OCI-LY7 (cell line): ENCODE measurements at regions not wholly inside any gene's neighbourhood (a gene's known extent, or its start where the extent isn't known, plus 50 kb on each side); places are given as distances from the start of the nearest gene placed in this dataset.

Source experiments
- BruUV-seq: library from RNA; stranded (reverse); fragments of 400-500 nt; replicated peaks from 2 replicates; lab custom pipeline; 2021; lab: Mats Ljungman, UMichigan
- CTCF ChIA-PET: fragments of 300-600 bp; sonication (Branson Sonifier 250); formaldehyde crosslinking; loops from one replicate; lab custom pipeline; 2022; ENCODE audit warnings: antibody characterized with exemption; ENCODE audit not compliant: unreplicated experiment; lab: Charles Lee
- POLR2A ChIA-PET: fragments of 300-600 bp; sonication (Branson Sonifier 250); formaldehyde crosslinking; loops from one replicate; lab custom pipeline; 2022; ENCODE audit warnings: antibody characterized with exemption; lab: Charles Lee
- DNase-seq: peaks from one replicate; pipeline ENCODE4 v3.0.0-alpha.2; 2015; ENCODE audit warnings: low spot score
- H2AFZ ChIP-seq: fragments of 200-600 bp; sonication (generic), shearing (Covaris generic); 2 replicates; pipeline ENCODE4 v1.6.1; 2014; ENCODE audit warnings: mild to moderate bottlenecking, antibody characterized with exemption, low read length, moderate library complexity
- H3K27ac ChIP-seq: fragments of 200-600 bp; sonication (generic); 2 replicates; pipeline ENCODE4 v1.5.1; 2014; ENCODE audit warnings: mixed run types, low read depth, mild to moderate bottlenecking, moderate library complexity, low read length, inconsistent platforms; ENCODE audit not compliant: poor library complexity, severe bottlenecking
- H3K36me3 ChIP-seq: fragments of 200-600 bp; sonication (generic); 2 replicates; pipeline ENCODE4 v1.6.1; 2014; ENCODE audit warnings: mild to moderate bottlenecking, antibody characterized with exemption, low read length, moderate library complexity, mixed read lengths; ENCODE audit not compliant: insufficient read depth
- H3K4me1 ChIP-seq: fragments of 200-600 bp; sonication (generic); 2 replicates; pipeline ENCODE4 v1.5.1; 2014; ENCODE audit warnings: mild to moderate bottlenecking, low read length; ENCODE audit not compliant: insufficient read depth, poor library complexity, severe bottlenecking
- H3K4me2 ChIP-seq: fragments of 200-600 bp; sonication (generic); 2 replicates; pipeline ENCODE4 v1.6.1; 2014; ENCODE audit warnings: mild to moderate bottlenecking, low read length
- H3K4me3 ChIP-seq: fragments of 200-600 bp; sonication (generic); 2 replicates; pipeline ENCODE4 v1.5.1; 2014; ENCODE audit warnings: mild to moderate bottlenecking, low read depth, low read length; ENCODE audit not compliant: poor library complexity, severe bottlenecking
- H3K79me2 ChIP-seq: fragments of 200-600 bp; sonication (generic); 2 replicates; pipeline ENCODE4 v1.6.1; 2016; ENCODE audit warnings: low read depth, mild to moderate bottlenecking, low read length, moderate library complexity, mixed read lengths; ENCODE audit not compliant: insufficient read depth
- H3K9me2 ChIP-seq: fragments of 200-600 bp; sonication (generic); 2 replicates; pipeline ENCODE4 v1.6.1; 2016; ENCODE audit warnings: mild to moderate bottlenecking, low read length, mixed read lengths; ENCODE audit not compliant: insufficient read depth
- H3K9me3 ChIP-seq: fragments of 200-600 bp; sonication (generic); 2 replicates; pipeline ENCODE4 v1.6.1; 2014; ENCODE audit warnings: mild to moderate bottlenecking, mixed run types, low read length, mixed read lengths
- H4K20me1 ChIP-seq: fragments of 200-600 bp; sonication (generic); 2 replicates; pipeline ENCODE4 v1.6.1; 2014; ENCODE audit warnings: mild to moderate bottlenecking, antibody characterized with exemption, low read length, moderate library complexity, mixed read lengths; ENCODE audit not compliant: insufficient read depth
- EZH2phosphoT487 ChIP-seq: fragments of 200-600 bp; sonication (generic); IDR thresholded peaks from 2 replicates; pipeline ENCODE4 v1.6.1; 2018; ENCODE audit warnings: low read depth, borderline replicate concordance, mild to moderate bottlenecking, mixed run types, antibody characterized with exemption, low read length, moderate library complexity, mixed read lengths
- intact Hi-C: fragments of 100-400 bp; cut with micrococcal nuclease; formaldehyde crosslinking; loops from one replicate; pipeline ENCODE4 v1.10.0; 2022; ENCODE audit not compliant: unreplicated experiment
- TF ChIP-seq, protein P1 (sequence below): fragments of 200-600 bp; sonication (generic); conservative IDR thresholded peaks from 2 replicates; pipeline ENCODE4 v1.5.1; 2014; ENCODE audit warnings: mild to moderate bottlenecking, antibody characterized with exemption, low read length, moderate library complexity, mixed read lengths

GRCh38 chr7:361680-362401 lies 71.9 kb downstream of the FOXL3 start:
- no peak overlapping the region for H2AFZ ChIP-seq
- no peak for DNase-seq
- H3K4me2 ChIP-seq, result no peak overlapping the region
- H3K4me3 ChIP-seq, result no peak overlapping the region
- H3K9me3 ChIP-seq, result no peaks in the 10 kb centered on the region
- no peak overlapping the region for H3K27ac ChIP-seq
- intact Hi-C loops, result no loop called here
- ChIA-PET POLR2A (no interaction called here), CTCF (no interaction called here)
- no peaks in the 10 kb centered on the region for H3K36me3 ChIP-seq
- no peaks in the 10 kb centered on the region for H4K20me1 ChIP-seq
- no TSS peak for BruUV-seq
- H3K4me1 ChIP-seq, result no peaks in the 10 kb centered on the region
- no peaks in the 10 kb centered on the region for H3K79me2 ChIP-seq
- no peak for TF ChIP-seq EZH2phosphoT487
- TF ChIP-seq, protein P1, sequence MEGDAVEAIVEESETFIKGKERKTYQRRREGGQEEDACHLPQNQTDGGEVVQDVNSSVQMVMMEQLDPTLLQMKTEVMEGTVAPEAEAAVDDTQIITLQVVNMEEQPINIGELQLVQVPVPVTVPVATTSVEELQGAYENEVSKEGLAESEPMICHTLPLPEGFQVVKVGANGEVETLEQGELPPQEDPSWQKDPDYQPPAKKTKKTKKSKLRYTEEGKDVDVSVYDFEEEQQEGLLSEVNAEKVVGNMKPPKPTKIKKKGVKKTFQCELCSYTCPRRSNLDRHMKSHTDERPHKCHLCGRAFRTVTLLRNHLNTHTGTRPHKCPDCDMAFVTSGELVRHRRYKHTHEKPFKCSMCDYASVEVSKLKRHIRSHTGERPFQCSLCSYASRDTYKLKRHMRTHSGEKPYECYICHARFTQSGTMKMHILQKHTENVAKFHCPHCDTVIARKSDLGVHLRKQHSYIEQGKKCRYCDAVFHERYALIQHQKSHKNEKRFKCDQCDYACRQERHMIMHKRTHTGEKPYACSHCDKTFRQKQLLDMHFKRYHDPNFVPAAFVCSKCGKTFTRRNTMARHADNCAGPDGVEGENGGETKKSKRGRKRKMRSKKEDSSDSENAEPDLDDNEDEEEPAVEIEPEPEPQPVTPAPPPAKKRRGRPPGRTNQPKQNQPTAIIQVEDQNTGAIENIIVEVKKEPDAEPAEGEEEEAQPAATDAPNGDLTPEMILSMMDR, result no peak
- no peaks in the 10 kb centered on the region for H3K9me2 ChIP-seq

GRCh38 chr7:362402-363096 lies 72.6 kb downstream of the FOXL3 start:
- ChIA-PET POLR2A (interaction anchor here (0.6 kb wide), 1 partner anchor 125 kb away, joined by 4 read pairs; no protein-coding TSS in a partner anchor), CTCF (no interaction called here)
- intact Hi-C loops, result no loop called here
- H3K9me3 ChIP-seq, result no peaks in the 10 kb centered on the region
- no peaks in the 10 kb centered on the region for H3K9me2 ChIP-seq
- no peaks in the 10 kb centered on the region for H3K79me2 ChIP-seq
- TF ChIP-seq, protein P1, result no peak
- no peak for TF ChIP-seq EZH2phosphoT487
- no peak overlapping the region for H2AFZ ChIP-seq
- no peak overlapping the region for H3K4me2 ChIP-seq
- no peak for DNase-seq
- H3K27ac ChIP-seq, result no peak overlapping the region
- no TSS peak for BruUV-seq
- no peak overlapping the region for H3K4me3 ChIP-seq
- H3K36me3 ChIP-seq, result no peaks in the 10 kb centered on the region
- H4K20me1 ChIP-seq, result no peaks in the 10 kb centered on the region
- H3K4me1 ChIP-seq, result no peaks in the 10 kb centered on the region

- BruUV-seq, result no TSS peak
- H3K9me3 ChIP-seq, result no peaks in the 10 kb centered on the region
- no peaks in the 10 kb centered on the region for H4K20me1 ChIP-seq
- no peaks in the 10 kb centered on the region for H3K36me3 ChIP-seq
- intact Hi-C loops, result no loop called here
- H3K27ac ChIP-seq, result no peak overlapping the region
- ChIA-PET CTCF (no interaction called here), POLR2A (no interaction called here)
- no peak overlapping the region for H2AFZ ChIP-seq
- no peaks in the 10 kb centered on the region for H3K4me1 ChIP-seq
- H3K4me2 ChIP-seq, result no peak overlapping the region
- DNase-seq, result no peak
- no peak overlapping the region for H3K4me3 ChIP-seq
- no peaks in the 10 kb centered on the region for H3K79me2 ChIP-seq
- TF ChIP-seq, protein P1, result no peak
- no peak for TF ChIP-seq EZH2phosphoT487
- no peaks in the 10 kb centered on the region for H3K9me2 ChIP-seq
Measured at GRCh38 chr7:363626-364025, 73.7 kb downstream of the FOXL3 start.
